ENCODE measurements at regions not wholly inside any gene's neighbourhood (a gene's known extent, or its start where the extent isn't known, plus 50 kb on each side); places are given as distances from the start of the nearest gene placed in this dataset.

- 57% methylated on average over 8 of the region's 11 CpGs; no CpG with 5 or more reads in 1 of the 2 experiments for WGBS, 2 experiments (ENCODE audit: extremely low coverage in 2 of 2, insufficient read length in 1 of 2)
- Histone ChIP-seq H3K4me1 (ENCODE audit: control insufficient read depth, insufficient read depth, low read length) (no peaks in the 10 kb centered on the region), H3K56ac (ENCODE audit: extremely low read depth, insufficient read depth, low read length) (no peak overlapping the region), H3K4ac (ENCODE audit: low read depth, low read length) (no peak overlapping the region), H4K20me1 (ENCODE audit: insufficient read depth, low read length) (no peaks in the 10 kb centered on the region), H4K8ac (ENCODE audit: low read depth in 2 of 2, low read length in 2 of 2) (no peak overlapping the region), H3K9ac (ENCODE audit: low read depth, low read length) (no peak overlapping the region), H2BK5ac (ENCODE audit: low read depth, low read length, poor library complexity, severe bottlenecking) (no peak overlapping the region), H3K18ac (ENCODE audit: low read depth, low read length) (no peak overlapping the region), H2BK20ac (ENCODE audit: low read depth, low read length) (no peak overlapping the region), H3K27ac (ENCODE audit: insufficient read depth, low read length) (no peak overlapping the region), H2AFZ (replicated peaks; ENCODE audit: low read length, poor library complexity) (no peak overlapping the region), H3K4me3 (ENCODE audit: insufficient read depth, low read depth, low read length) (no peak overlapping the region), H3K27me3 (ENCODE audit: control insufficient read depth, insufficient read depth, low read length) (no peaks in the 10 kb centered on the region), H3K36me3 (ENCODE audit: control insufficient read depth, insufficient read depth, low read length) (no peaks in the 10 kb centered on the region), H3K9me3 (ENCODE audit: control insufficient read depth, insufficient read depth, low read length) (peaks cover 28% of the 10 kb centered on the region), H2BK120ac (ENCODE audit: low read depth, low read length) (no peak overlapping the region), H2BK15ac (ENCODE audit: low read depth, low read length) (no peak overlapping the region), H3K4me2 (ENCODE audit: low read depth, low read length) (no peak overlapping the region), H2AK5ac (ENCODE audit: low read depth, low read length) (no peak overlapping the region), H3K9me1 (ENCODE audit: insufficient read depth, low read length) (no peaks in the 10 kb centered on the region), H3K14ac (replicated peaks; ENCODE audit: low read depth, low read length) (no peak overlapping the region), H3K79me1 (ENCODE audit: low read depth in 1 of 2, low read length in 2 of 2) (no peaks in the 10 kb centered on the region), H4K91ac (ENCODE audit: insufficient read depth, low read depth, low read length) (no peak overlapping the region), H2AK9ac (replicated peaks; ENCODE audit: low read depth, low read length, poor library complexity) (no peak overlapping the region), H3K23ac (ENCODE audit: low read depth, low read length) (no peak overlapping the region), H4K5ac (ENCODE audit: low read depth, low read length) (no peak overlapping the region)
- in situ Hi-C loops (cut with MboI; ENCODE audit: low sequenced_read_pairs) (no loop called here), dilution Hi-C loops (cut with HindIII; ENCODE audit: low sequenced_read_pairs, unreplicated experiment) (no loop called here), intact Hi-C loops (cut with micrococcal nuclease) (no loop called here)
- CTCF ChIA-PET: no interaction called here
- DNase-seq (no peak), ATAC-seq (ENCODE audit: low read depth) (no peak)
- TF ChIP-seq CEBPB (IDR thresholded peaks at IDR 0.05; ENCODE audit: low read depth, low read length) (no peak), RFX5 (IDR thresholded peaks at IDR 0.05; ENCODE audit: low read depth, low read length) (no peak), CHD1 (IDR thresholded peaks at IDR 0.05; ENCODE audit: low read depth, low read length) (no peak), SMC3 (IDR thresholded peaks at IDR 0.05; ENCODE audit: low read depth, low read length) (no peak), MAZ (IDR thresholded peaks at IDR 0.05; ENCODE audit: borderline replicate concordance, low read depth, low read length) (no peak), MXI1 (IDR thresholded peaks at IDR 0.05; ENCODE audit: borderline replicate concordance, low read depth, low read length) (no peak), POLR2A (IDR thresholded peaks at IDR 0.05; ENCODE audit: low read depth, low read length) (no peak), CTCF (conservative IDR thresholded peaks at IDR 0.05; ENCODE audit: low read depth, low read length) (no peak), RCOR1 (IDR thresholded peaks at IDR 0.05; ENCODE audit: insufficient replicate concordance, low read length) (no peak), BHLHE40 (IDR thresholded peaks at IDR 0.05; ENCODE audit: low read depth, low read length) (no peak), FOS (IDR thresholded peaks at IDR 0.05; ENCODE audit: low read depth, low read length) (no peak), USF2 (IDR thresholded peaks at IDR 0.05; ENCODE audit: low read depth, low read length) (no peak)
- BruUV-seq (replicated peaks): no TSS peak
- POLR2A ChIA-PET (ENCODE audit: unreplicated experiment): no interaction called here
Observed at GRCh38 chr22:49310354-49310753, 517.3 kb downstream of the BRD1 start.

Measured in IMR-90 (cell line).